Head of caudate nucleus (tissue), 42 donors: ENCODE measurements at regions not wholly inside any gene's neighbourhood (a gene's known extent, or its start where the extent isn't known, plus 50 kb on each side); places are given as distances from the start of the nearest gene placed in this dataset.
A peak's percentile ranks its signal among the peaks of the same experiment; 100 is the strongest.
"Not testable (repeated sequence)": the region's sequence is repeated elsewhere in the genome, so short reads cannot be mapped to it uniquely, and the experiment has no call there.

Experiments used
- DNase-seq, 42 donors: peaks; one replicate each; pipeline versions ENCODE4 v3.0.0 to v3.0.0-alpha.2; 2020 to 2021; ENCODE audit warnings: mixed read lengths in 7 of 42
- intact Hi-C: fragments of 100-400 bp; cut with DNase I; formaldehyde crosslinking; loops from one replicate; pipeline ENCODE4 v1.15.0; 2022

DNA sequence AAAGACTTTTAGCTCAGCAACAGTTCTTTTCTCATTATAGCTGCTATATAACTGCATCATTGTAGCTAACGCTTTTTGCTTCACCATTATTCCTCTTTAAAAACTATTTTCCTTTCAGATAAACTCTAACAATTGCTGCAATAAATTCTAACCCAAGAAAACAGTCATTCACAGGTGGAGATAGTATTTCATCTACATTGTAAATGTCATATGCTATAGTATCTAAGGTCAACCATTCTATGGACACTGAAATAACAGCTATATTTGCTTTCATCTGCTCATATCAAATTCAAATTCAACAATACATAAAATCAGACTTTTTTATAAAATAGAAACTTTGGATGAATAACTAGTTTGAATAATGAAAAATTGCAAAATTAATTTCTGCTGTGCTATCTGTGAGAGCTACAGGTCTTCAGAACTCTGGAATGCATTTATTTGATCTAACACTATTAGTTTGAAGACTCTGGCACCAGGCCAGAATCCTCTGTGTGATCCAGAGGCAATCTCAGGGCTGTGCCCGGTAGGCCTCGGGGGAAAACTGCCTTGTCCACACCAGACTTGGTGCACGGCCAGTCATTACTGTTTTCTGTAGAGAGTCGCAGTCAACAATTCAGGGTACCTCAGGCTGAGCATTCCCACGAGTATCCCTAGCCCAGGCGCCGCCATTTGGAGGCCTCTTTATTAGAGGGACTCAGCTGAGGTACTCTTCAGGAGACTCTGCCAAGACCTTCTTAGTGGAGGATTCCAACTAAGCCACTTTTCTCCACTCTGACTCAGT lies 332.4 kb downstream of the SLC7A11 start:
- intact Hi-C loops, result no loop called here
- DNase-seq, result peak in 6 of 42 donors; percentile 3 to 44 (median 11)

DNA sequence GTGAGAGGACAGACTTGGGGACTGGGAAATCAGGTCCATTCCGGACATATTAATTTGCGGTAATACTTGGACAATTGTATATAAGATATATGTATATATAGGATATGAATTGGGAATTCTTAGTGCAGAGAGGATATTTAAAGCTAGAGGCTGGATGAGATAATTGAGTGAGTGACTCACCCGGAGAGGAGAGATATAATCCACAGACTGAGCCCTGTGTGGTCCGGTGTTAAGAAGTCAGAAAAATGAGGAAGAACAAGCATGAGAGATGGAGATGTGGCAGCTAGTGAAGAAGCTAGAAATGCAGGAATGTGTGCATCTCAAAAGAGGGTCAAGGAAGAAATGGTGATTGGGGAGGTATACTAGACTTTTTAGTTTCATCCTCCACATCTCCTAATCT lies 336.2 kb downstream of the SLC7A11 start:
- DNase-seq, result no peak
- intact Hi-C loops, result no loop called here

DNA sequence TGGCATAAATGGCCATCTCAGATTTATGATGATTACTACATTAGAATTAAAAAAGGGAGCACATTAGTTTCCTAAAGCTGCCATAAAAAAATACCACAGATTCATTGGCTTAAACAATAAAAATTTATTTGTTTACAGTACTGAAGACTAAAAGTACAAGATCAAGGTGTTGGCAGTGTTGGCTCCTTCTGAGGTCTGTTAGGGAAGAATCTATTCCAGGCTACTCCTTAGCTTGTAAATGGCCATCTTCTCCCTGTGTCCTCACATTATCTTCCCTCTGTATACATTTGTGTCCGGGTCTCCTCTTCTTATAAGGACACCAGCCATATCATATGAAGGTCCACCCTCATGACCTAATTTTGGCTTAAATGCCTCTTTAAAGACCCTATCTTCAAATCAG lies 341.0 kb downstream of the SLC7A11 start:
- intact Hi-C loops, result no loop called here
- no peak for DNase-seq

DNA sequence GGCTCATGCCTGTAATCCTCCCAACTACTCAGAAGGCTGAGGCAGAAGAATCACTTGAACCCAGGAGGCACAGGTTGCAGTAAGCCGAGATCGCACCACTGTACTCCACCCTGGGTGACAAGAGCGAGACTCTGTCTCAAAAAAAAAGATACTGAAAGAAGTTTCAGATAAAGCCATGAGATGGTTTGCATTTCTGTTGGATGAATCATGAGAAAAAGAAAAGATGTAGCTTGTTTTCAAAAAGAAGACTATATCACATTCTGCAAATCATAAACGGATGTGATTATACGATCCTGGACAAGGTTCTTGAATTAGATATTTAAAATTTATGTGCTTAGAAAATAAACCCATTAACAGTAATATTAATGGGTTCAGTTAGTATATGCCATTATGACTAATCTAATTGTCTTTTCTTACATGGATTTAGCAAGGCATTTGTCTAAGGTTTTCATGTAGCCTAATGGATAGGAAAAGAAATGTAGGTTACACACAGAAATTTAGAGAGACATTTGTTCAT lies 345.9 kb downstream of the SLC7A11 start:
- intact Hi-C loops, result no loop called here
- no peak for DNase-seq

DNA sequence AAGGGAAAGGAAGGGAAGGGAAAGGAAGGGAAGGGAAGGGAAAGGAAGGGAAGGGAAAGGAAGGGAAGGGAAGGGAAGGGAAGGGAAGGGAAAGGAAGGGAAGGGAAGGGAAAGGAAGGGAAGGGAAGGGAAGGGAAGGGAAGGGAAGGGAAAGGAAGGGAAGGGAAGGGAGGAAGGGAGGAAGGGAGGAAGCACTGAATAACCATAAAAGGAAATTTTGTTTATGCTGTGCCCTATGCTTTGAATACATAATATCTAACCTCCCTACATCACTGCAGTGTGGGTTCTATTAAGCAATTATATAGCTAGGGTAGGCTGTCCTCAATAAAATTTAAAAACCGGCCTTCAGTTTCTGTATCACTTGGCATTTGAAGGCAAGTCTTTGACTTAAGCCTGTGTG lies 346.6 kb downstream of the SLC7A11 start:
- DNase-seq, intact Hi-C loops: not testable (repeated sequence)

DNA sequence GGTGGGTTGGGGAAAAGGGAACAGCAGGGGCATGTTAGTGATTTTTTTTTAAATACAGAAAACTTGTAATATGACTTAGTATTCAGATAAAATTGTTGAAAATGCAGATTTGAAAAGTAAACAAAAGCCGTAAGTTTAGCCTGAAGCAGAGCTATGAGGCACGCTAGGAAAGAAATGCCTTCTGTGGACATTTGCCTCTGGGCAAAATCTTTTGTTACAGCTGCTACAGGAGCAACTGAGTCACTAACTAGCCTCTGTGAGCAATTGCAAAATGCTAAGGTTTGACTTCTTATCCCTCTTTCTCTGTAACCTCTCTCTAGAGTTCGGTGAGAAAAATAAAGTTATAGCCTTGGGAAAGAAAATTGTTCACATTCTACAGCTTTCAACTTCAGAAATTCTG lies 350.0 kb downstream of the SLC7A11 start:
- no peak for DNase-seq
- intact Hi-C loops, result no loop called here

DNA sequence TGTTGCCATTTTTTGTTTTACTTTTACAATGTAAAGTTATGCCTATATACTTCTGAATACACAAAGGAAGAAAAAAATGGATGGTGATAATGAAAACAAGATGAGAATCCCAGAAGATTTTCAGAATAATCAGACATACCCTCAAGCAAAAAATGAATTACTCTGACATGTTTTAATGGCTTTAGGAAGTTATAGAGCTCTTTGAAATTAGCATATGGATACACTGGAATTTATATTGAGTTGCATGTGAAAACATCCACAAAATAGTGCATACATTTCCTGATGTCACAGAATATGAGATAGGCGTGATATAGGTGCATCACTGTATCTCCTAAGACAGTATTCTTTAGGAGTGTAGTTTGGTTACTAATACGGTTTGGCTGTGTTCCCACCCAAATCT lies 351.3 kb downstream of the SLC7A11 start:
- intact Hi-C loops, result no loop called here
- DNase-seq, result no peak

DNA sequence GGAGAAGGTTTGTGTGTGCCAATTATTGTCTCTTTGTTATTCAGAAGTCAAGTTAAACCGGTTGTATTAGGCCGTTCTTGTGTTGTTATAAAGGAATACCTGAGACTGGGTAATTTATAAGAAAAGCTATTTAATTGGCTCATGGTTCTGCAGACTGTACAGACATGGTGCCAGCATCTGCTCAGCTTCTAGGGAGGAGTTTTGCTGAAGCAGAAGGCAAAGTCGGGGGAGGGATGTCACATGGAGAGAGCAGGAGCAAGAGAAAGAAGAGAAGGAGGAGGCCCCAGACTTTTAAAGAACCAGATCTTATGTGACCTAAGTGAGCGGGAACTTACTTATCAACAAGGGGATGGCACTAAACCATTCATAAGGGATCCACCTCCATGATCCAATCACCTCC lies 349.3 kb upstream of the PCDH18 start:
- intact Hi-C loops, result no loop called here
- DNase-seq, result no peak

DNA sequence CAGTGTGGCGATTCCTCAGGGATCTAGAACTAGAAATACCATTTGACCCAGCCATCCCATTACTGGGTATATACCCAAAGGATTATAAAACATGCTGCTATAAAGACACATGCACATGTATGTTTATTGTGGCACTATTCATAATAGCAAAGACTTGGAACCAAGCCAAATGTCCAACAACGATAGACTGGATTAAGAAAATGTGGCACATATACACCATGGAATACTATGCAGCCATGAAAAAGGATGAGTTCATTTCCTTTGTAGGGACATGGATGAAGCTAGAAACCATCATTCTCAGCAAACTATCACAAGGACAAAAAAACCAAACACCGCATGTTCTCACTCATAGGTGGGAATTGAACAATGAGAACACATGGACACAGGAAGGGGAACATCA lies 335.8 kb upstream of the PCDH18 start:
- DNase-seq, intact Hi-C loops: not testable (repeated sequence)

DNA sequence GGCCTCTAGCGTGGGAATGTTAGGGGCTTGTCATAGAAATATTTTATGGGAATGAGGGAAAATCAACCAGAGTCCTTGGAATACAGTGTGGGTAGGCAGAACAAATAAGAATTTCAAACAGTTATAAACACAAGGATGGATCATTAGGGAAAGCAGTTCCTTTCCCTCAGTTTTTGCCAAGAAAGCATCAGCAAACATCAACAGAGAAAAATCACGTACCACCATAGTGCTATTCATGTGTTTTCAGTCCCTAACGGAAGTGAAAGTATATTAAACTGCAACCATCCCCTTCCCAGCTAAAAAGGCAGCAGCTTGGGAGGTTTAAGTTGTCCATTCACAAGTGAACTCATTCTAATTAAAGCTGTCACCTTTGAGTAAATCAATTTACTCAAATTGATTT lies 334.4 kb upstream of the PCDH18 start:
- no peak for DNase-seq
- intact Hi-C loops, result no loop called here

DNA sequence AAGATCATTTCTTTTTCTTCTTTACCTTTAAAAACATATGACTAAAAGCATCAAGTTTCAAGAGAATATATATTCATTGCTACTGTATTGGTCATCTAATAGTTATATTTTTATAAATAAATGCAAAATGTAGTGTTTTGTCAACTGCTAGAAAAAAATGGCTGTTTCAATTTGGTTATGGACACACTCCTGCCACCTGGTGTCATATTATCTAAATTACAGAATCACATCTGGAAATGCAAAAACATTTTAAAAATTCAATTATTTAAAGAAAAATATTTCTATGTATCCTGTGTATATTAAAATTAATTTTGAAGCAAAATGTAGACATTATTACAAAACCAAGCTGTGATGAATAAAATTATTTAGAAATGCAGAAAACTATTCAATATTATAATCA lies 329.4 kb upstream of the PCDH18 start:
- no peak for DNase-seq
- intact Hi-C loops, result no loop called here

DNA sequence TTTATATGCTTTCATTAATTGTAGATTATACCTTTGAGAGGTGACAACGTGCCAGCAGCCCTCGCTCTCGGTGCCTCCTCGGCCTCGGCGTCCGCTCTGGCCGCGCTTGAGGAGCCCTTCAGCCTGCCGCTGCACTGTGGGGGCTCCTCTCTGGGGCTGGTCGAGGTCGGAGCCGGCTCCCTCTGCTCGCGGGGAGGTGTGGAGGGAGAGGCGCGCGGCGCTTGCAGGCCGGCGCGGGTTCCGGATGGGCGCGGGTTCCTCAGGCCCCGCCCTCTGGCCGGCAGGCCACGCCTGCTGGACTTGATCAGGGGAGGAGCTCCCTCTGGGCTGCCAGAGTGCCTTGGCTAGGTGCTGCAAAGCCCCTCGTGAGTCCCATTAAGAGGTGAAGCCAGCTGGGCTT lies 321.1 kb upstream of the PCDH18 start:
- no peak for DNase-seq
- intact Hi-C loops, result no loop called here

DNA sequence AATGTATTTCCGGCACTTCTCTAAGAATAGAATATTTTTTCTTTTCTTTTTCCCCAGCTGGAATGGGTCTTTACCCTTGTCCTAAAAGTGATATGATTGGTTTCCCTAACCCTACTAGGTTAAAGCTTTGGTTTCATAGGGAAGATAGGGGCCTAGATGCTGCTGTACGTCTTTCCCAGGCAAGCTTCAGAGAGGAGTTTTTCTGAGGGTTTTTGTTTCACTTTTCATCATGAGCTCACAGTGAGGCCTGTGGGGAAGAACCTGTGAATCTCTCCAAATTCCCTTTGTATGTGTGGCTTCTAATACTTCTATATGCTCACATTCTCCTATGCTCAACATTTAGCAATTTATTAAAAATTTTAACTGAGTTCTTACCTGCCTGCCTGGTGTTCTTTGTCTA lies 320.0 kb upstream of the PCDH18 start:
- intact Hi-C loops, result no loop called here
- DNase-seq, result no peak

DNA sequence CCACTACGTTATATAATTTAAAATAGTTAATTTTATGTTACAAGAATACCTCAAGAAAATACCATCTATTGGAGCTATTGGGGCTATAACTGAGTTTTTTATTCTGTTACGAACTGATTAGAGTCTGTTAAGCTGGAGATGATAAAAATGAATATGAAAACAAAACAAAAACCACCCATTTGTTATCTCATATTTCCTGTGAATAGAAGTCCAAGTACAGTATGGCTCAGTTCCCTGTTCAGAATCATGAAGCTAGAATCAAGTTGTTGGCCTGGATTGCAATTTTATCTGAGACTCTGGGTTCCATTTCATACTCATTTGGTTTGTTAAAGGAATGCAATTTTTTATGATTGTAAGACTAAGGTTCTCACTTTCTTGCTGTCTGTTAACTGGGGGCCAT lies 319.1 kb upstream of the PCDH18 start:
- intact Hi-C loops, result no loop called here
- no peak for DNase-seq

DNA sequence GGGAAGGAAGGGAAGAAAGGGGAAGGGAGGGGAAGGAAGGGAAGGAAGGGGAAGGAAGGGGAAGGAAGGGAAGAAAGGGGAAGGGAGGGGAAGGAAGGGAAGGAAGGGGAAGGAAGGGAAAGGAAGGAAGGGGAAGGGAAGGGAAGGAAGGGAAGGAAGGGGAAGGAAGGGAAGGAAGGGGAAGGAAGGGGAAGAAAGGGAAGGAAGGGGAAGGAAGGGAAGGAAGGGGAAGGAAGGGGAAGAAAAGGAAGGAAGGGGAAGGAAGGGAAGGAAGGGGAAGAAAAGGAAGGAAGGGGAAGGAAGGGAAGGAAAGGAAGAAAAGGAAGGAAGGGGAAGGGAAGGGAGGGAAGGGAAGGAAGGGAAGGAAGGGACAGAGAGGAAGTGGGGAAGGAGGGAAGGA lies 295.7 kb upstream of the PCDH18 start:
- DNase-seq, intact Hi-C loops: not testable (repeated sequence)

DNA sequence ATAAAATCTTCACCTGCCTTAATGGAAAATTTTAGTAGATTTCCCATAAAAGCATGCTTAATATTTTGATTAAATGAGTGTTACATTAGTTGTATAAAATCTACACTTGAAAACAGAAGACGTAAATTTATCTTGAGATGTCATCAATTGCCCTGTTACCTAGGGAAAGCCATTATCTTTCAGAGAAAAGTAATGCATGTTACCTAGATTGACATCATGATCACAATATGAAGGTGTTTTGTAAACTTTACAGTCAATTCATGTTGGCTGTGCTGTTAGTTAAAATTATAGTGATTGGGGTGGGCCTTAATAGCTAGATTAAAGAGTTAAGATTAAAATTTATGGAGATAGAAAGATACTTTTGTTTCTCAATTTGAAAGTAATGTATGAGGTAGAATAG lies 293.2 kb upstream of the PCDH18 start:
- intact Hi-C loops, result no loop called here
- no peak for DNase-seq

DNA sequence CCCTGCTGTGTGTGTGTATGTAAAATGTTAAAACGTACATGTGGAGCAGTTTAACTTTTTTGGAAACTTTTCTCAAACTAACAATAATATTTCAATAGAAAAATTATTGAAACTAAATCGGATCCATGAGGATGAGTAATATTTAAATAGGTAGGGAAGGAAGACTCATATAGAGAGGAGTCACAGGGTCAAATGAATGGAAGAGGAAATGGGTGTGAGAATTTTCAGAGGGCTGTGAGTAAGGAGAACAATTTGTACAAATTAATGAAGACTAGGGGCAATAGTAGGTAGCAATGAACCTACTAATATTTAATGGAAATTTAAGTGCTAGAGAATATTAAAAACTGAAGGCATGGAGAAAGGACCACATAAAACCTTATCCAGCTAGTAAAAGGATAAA lies 290.7 kb upstream of the PCDH18 start:
- intact Hi-C loops, result no loop called here

DNA sequence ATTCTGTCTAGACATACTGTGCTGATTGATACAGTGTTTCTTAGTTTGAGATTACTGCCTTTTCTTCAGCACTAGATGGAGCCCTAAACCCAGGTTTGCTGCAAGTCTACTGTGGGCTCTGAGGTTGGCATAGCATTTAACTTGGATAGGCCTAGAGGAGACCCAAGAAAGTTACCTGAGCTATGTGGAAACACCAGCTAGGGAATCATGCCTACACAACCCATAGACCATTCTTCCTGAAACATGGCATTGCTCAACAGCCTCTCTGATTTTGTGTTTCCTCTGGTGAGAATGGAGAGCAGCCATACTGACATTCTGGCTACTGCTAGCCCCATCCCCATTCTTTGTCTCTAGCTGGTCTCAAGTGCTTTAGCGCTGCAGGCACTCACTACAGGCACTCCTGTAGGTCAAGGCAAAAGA lies 287.7 kb upstream of the PCDH18 start:
- DNase-seq, result peak in 2 of 42 donors; percentile 2 to 5
- intact Hi-C loops, result no loop called here

More for the DNA sequence above, 290.7 kb upstream of the PCDH18 start:
- no peak for DNase-seq

DNA sequence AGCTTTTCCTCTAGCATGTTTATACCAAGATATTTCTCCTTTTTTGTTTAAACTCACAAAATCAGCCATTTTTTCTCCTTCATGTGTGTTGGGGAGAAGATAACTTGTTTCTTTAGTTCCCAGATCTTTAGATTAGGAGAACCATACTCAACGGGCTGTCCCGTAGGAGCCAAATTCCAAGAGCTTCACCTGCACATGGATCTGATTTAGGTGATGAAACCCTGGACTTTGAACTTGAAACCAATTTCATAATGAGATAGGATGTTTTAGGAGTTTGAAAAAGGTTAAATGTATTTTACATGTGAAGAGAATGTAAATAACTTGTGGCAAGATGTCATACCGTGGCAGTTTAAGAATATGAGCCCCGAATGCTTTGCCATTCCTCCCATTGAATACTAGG lies 280.0 kb upstream of the PCDH18 start:
- intact Hi-C loops, result no loop called here
- DNase-seq, result no peak

DNA sequence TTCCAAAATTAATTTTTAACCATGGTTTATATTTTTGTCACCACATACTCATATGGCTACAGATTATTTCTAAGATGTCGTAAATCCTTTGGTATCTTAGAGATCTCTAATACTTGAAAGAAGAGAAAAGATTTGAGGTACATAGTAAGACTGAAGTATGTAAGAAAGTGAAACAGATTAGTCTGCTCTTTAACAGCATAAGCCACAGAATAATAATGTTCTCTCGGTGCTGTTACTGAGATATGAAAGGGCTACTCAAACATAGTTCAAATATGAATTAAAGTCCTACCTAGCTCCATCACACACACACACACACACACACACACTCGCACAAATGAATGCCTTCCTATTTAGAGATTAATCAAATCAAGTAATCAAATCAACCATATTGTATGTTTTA lies 274.1 kb upstream of the PCDH18 start:
- intact Hi-C loops, result no loop called here
- no peak for DNase-seq

DNA sequence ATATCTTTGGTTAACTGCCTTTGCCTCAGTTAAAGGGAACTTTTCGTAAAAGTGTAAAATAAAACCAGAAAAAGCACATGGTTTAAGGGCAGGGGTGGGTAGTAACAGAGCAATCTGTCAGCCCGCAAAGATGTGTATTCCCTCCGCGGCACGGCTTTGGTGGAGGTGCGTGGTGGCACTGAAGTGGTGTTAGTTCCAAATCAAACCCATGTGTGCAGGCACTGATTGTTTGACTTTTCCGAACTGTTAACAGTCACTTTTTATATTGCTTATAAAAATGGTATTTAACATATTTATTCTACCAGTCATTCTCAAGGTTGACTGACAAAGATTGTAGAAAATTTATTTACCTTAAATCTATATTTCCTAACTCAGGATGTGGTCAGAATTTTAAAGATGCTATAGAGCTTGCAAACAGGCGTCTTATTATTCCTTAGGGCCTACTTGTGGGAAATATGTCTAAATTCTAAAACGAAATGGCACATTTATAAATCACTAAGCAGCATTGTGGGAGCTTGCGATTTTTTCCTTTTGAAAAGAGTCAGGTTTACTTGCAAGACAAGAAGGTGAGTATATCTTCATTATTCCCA lies 272.7 kb upstream of the PCDH18 start:
- intact Hi-C loops, result no loop called here
- DNase-seq, result no peak
